RWPE2 (cell line): ENCODE measurements at regions not wholly inside any gene's neighbourhood (a gene's known extent, or its start where the extent isn't known, plus 50 kb on each side); places are given as distances from the start of the nearest gene placed in this dataset.

Source experiments
- ATAC-seq: fragments of 200-7000 bp; cut with Tn5 transposase; 3 replicates; pipeline ENCODE4 v1.9.1; 2021; ENCODE audit warnings: low read depth
- DNase-seq: peaks from one replicate; pipeline ENCODE4 v3.0.0-alpha.2; 2020; ENCODE audit warnings: low spot score
- H3K27ac ChIP-seq: fragments of 450-650 bp; 2 replicates; pipeline ENCODE4 v1.5.1; 2017; ENCODE audit warnings: mild to moderate bottlenecking; ENCODE audit not compliant: poor library complexity, severe bottlenecking
- H3K27me3 ChIP-seq: fragments of 250-450 bp; sonication (Bioruptor Pico); 2 replicates; pipeline ENCODE4 v1.5.1; 2021; ENCODE audit warnings: mild to moderate bottlenecking, moderate library complexity; ENCODE audit not compliant: insufficient read depth, poor library complexity, severe bottlenecking
- H3K36me3 ChIP-seq: fragments of 250-450 bp; sonication (Bioruptor Pico); 2 replicates; pipeline ENCODE4 v1.5.1; 2020; ENCODE audit warnings: low read depth, mild to moderate bottlenecking, moderate library complexity
- H3K4me1 ChIP-seq: fragments of 250-450 bp; sonication (Bioruptor Pico); 2 replicates; pipeline ENCODE4 v1.5.1; 2021; ENCODE audit warnings: mild to moderate bottlenecking, moderate library complexity; ENCODE audit not compliant: insufficient read depth, poor library complexity, severe bottlenecking
- H3K4me3 ChIP-seq: fragments of 250-450 bp; sonication (Bioruptor Pico); 2 replicates; pipeline ENCODE4 v1.5.1; 2021; ENCODE audit warnings: mild to moderate bottlenecking, moderate library complexity; ENCODE audit not compliant: severe bottlenecking
- H3K9me3 ChIP-seq: fragments of 250-450 bp; sonication (Bioruptor Pico); 2 replicates; pipeline ENCODE4 v1.5.1; 2021; ENCODE audit warnings: mild to moderate bottlenecking, moderate library complexity; ENCODE audit not compliant: severe bottlenecking
- CTCF ChIP-seq: fragments of 450-650 bp; IDR thresholded peaks from one replicate; pipeline ENCODE4 v1.5.1; 2017; ENCODE audit warnings: mild to moderate bottlenecking, moderate library complexity; ENCODE audit not compliant: poor library complexity, severe bottlenecking

- Histone ChIP-seq H3K27me3 (no peaks in the 10 kb centered on the region), H3K36me3 (no peaks in the 10 kb centered on the region), H3K27ac (no peak overlapping the region), H3K9me3 (peaks cover 1% of the 10 kb centered on the region), H3K4me1 (no peaks in the 10 kb centered on the region), H3K4me3 (no peak overlapping the region)
- no peak for DNase-seq
- no peak for ATAC-seq
- peak; percentile 9 for TF ChIP-seq CTCF
Measured at GRCh38 chr18:28637897-28638296, 461.0 kb upstream of the CDH2 start.

- Histone ChIP-seq H3K9me3 (peaks cover 1% of the 10 kb centered on the region), H3K27me3 (no peaks in the 10 kb centered on the region), H3K4me1 (no peaks in the 10 kb centered on the region), H3K27ac (no peak overlapping the region), H3K4me3 (no peak overlapping the region), H3K36me3 (no peaks in the 10 kb centered on the region)
- TF ChIP-seq CTCF = no peak
- ATAC-seq (no peak), DNase-seq (no peak)
Measured at GRCh38 chr18:28635530-28635929, 458.6 kb upstream of the CDH2 start.

- Histone ChIP-seq H3K27ac (no peak overlapping the region), H3K4me1 (no peaks in the 10 kb centered on the region), H3K9me3 (no peaks in the 10 kb centered on the region)
Measured at GRCh38 chr18:28626756-28627155, 449.8 kb upstream of the CDH2 start.

GRCh38 chr18:28607991-28608390 is 431.1 kb upstream of the CDH2 start:
- TF ChIP-seq CTCF = no peak
- Histone ChIP-seq H3K9me3 (no peaks in the 10 kb centered on the region), H3K27me3 (no peaks in the 10 kb centered on the region), H3K4me1 (no peaks in the 10 kb centered on the region), H3K36me3 (no peaks in the 10 kb centered on the region), H3K27ac (no peak overlapping the region), H3K4me3 (no peak overlapping the region)
- DNase-seq = no peak
- ATAC-seq = no peak

More at GRCh38 chr18:28626756-28627155, 449.8 kb upstream of the CDH2 start:
- H3K27me3 ChIP-seq = no peaks in the 10 kb centered on the region
- H3K4me3 ChIP-seq = no peak overlapping the region
- DNase-seq = no peak
- ATAC-seq = no peak
- no peaks in the 10 kb centered on the region for H3K36me3 ChIP-seq
- no peak for TF ChIP-seq CTCF

GRCh38 chr18:28606686-28607085 is 429.8 kb upstream of the CDH2 start:
- Histone ChIP-seq H3K27me3 (no peaks in the 10 kb centered on the region), H3K4me3 (no peak overlapping the region), H3K4me1 (no peaks in the 10 kb centered on the region), H3K27ac (no peak overlapping the region), H3K9me3 (no peaks in the 10 kb centered on the region), H3K36me3 (no peaks in the 10 kb centered on the region)
- TF ChIP-seq CTCF = no peak
- ATAC-seq = no peak
- no peak for DNase-seq
